DOHH2 (cell line): ENCODE measurements at regions not wholly inside any gene's neighbourhood (a gene's known extent, or its start where the extent isn't known, plus 50 kb on each side); places are given as distances from the start of the nearest gene placed in this dataset.

Source experiments
- H3F3A ChIP-seq: fragments of 200-600 bp; sonication (generic), shearing (Covaris generic); 2 replicates; pipeline ENCODE4 v1.6.0; 2016; ENCODE audit warnings: antibody characterized with exemption, mild to moderate bottlenecking; ENCODE audit not compliant: control insufficient read depth, insufficient read depth
- H3K27ac ChIP-seq: fragments of 200-600 bp; sonication (generic); 2 replicates; pipeline ENCODE4 v1.5.1; 2014; ENCODE audit warnings: low read depth, mild to moderate bottlenecking, low read length, moderate library complexity
- H3K27me3 ChIP-seq: fragments of 200-600 bp; sonication (generic); 2 replicates; pipeline ENCODE4 v1.6.1; 2014; ENCODE audit warnings: mild to moderate bottlenecking, low read length, mixed read lengths; ENCODE audit not compliant: control insufficient read depth
- H3K36me3 ChIP-seq: fragments of 200-600 bp; sonication (generic); 2 replicates; pipeline ENCODE4 v1.6.1; 2014; ENCODE audit warnings: mild to moderate bottlenecking, low read length, moderate library complexity, mixed read lengths; ENCODE audit not compliant: control insufficient read depth
- H3K4me1 ChIP-seq: fragments of 200-600 bp; sonication (generic); 2 replicates; pipeline ENCODE4 v1.6.1; 2014; ENCODE audit warnings: mild to moderate bottlenecking, low read length, mixed read lengths; ENCODE audit not compliant: control insufficient read depth
- H3K4me2 ChIP-seq: fragments of 200-600 bp; sonication (generic); 2 replicates; pipeline ENCODE4 v1.6.0; 2014; ENCODE audit warnings: mild to moderate bottlenecking, low read length, moderate library complexity
- H3K4me3 ChIP-seq: fragments of 200-600 bp; sonication (generic); 2 replicates; pipeline ENCODE4 v1.5.1; 2014; ENCODE audit warnings: mild to moderate bottlenecking, low read length, mixed read lengths
- H3K79me2 ChIP-seq: fragments of 200-600 bp; sonication (generic); 2 replicates; pipeline ENCODE4 v1.6.1; 2014; ENCODE audit warnings: mild to moderate bottlenecking, low read length, mixed read lengths; ENCODE audit not compliant: control insufficient read depth
- H3K9me2 ChIP-seq: fragments of 200-600 bp; sonication (generic); replicated peaks from 2 replicates; pipeline ENCODE4 v1.6.1; 2014; ENCODE audit warnings: mild to moderate bottlenecking, low read length, mixed read lengths; ENCODE audit not compliant: control insufficient read depth
- H3K9me3 ChIP-seq: fragments of 200-600 bp; sonication (generic); 2 replicates; pipeline ENCODE4 v1.6.1; 2014; ENCODE audit warnings: antibody characterized with exemption, low read length, mixed read lengths; ENCODE audit not compliant: control insufficient read depth, insufficient read depth
- H4K20me1 ChIP-seq: fragments of 200-600 bp; sonication (generic); 2 replicates; pipeline ENCODE4 v1.6.0; 2014; ENCODE audit warnings: low read depth, mild to moderate bottlenecking, antibody characterized with exemption, low read length, moderate library complexity; ENCODE audit not compliant: control insufficient read depth, insufficient read depth
- CTCF ChIP-seq: fragments of 200-600 bp; sonication (generic); IDR thresholded peaks from one replicate; pipeline ENCODE4 v1.5.1; 2014; ENCODE audit warnings: antibody characterized with exemption, mild to moderate bottlenecking, low read depth, low read length; ENCODE audit not compliant: poor library complexity, severe bottlenecking
- EZH2phosphoT487 ChIP-seq: fragments of 200-600 bp; sonication (generic); IDR thresholded peaks from 2 replicates; pipeline ENCODE4 v1.6.1; 2017; ENCODE audit warnings: borderline replicate concordance, mild to moderate bottlenecking, antibody characterized with exemption, low read length, moderate library complexity, mixed read lengths

GRCh38 chr18:73954268-73954667 lies 193.4 kb downstream of the FBXO15 start:
- Histone ChIP-seq H3K36me3 (no peaks in the 10 kb centered on the region), H3K9me2 (no peaks in the 10 kb centered on the region), H3K79me2 (no peaks in the 10 kb centered on the region), H3K4me2 (no peak overlapping the region), H3F3A (no peaks in the 10 kb centered on the region), H3K27ac (no peak overlapping the region), H3K4me3 (no peak overlapping the region), H4K20me1 (no peaks in the 10 kb centered on the region), H3K9me3 (no peaks in the 10 kb centered on the region), H3K4me1 (no peaks in the 10 kb centered on the region), H3K27me3 (no peaks in the 10 kb centered on the region)
- TF ChIP-seq EZH2phosphoT487 (no peak), CTCF (no peak)

GRCh38 chr18:73952296-73952946 lies 195.2 kb downstream of the FBXO15 start:
- no peak overlapping the region for H3K4me2 ChIP-seq
- no peaks in the 10 kb centered on the region for H3F3A ChIP-seq
- no peak overlapping the region for H3K27ac ChIP-seq
- no peak overlapping the region for H3K4me3 ChIP-seq
- H3K9me2 ChIP-seq: no peaks in the 10 kb centered on the region
- H4K20me1 ChIP-seq: no peaks in the 10 kb centered on the region
- no peaks in the 10 kb centered on the region for H3K4me1 ChIP-seq
- TF ChIP-seq EZH2phosphoT487: no peak
- TF ChIP-seq CTCF: no peak
- no peaks in the 10 kb centered on the region for H3K36me3 ChIP-seq
- H3K27me3 ChIP-seq: no peaks in the 10 kb centered on the region
- no peaks in the 10 kb centered on the region for H3K79me2 ChIP-seq
- no peaks in the 10 kb centered on the region for H3K9me3 ChIP-seq

GRCh38 chr18:73950116-73950700 lies 197.4 kb downstream of the FBXO15 start:
- H4K20me1 ChIP-seq: no peaks in the 10 kb centered on the region
- H3K79me2 ChIP-seq: no peaks in the 10 kb centered on the region
- no peaks in the 10 kb centered on the region for H3F3A ChIP-seq
- no peaks in the 10 kb centered on the region for H3K36me3 ChIP-seq
- no peak for TF ChIP-seq CTCF
- no peaks in the 10 kb centered on the region for H3K9me3 ChIP-seq
- no peak overlapping the region for H3K4me2 ChIP-seq
- H3K4me3 ChIP-seq: no peak overlapping the region
- H3K4me1 ChIP-seq: no peaks in the 10 kb centered on the region
- H3K9me2 ChIP-seq: no peaks in the 10 kb centered on the region
- H3K27ac ChIP-seq: no peak overlapping the region
- H3K27me3 ChIP-seq: no peaks in the 10 kb centered on the region
